Mucosa of stomach (tissue), 1 donor: ENCODE measurements at regions not wholly inside any gene's neighbourhood (a gene's known extent, or its start where the extent isn't known, plus 50 kb on each side); places are given as distances from the start of the nearest gene placed in this dataset.

Source experiments
- H3K27me3 ChIP-seq: one replicate; pipeline ENCODE4 v1.7.0; 2013; ENCODE audit warnings: mild to moderate bottlenecking, low read length; ENCODE audit not compliant: control insufficient read depth, insufficient read depth
- H3K36me3 ChIP-seq: one replicate; pipeline ENCODE4 v1.7.0; 2013; ENCODE audit warnings: low read length; ENCODE audit not compliant: control insufficient read depth, insufficient read depth
- H3K4me1 ChIP-seq: one replicate; pipeline ENCODE4 v1.7.0; 2013; ENCODE audit warnings: mild to moderate bottlenecking, low read length; ENCODE audit not compliant: control insufficient read depth, insufficient read depth
- H3K4me3 ChIP-seq: one replicate; pipeline ENCODE4 v1.7.0; 2013; ENCODE audit warnings: low read length
- H3K9ac ChIP-seq: one replicate; pipeline ENCODE4 v1.7.0; 2013; ENCODE audit warnings: mild to moderate bottlenecking, low read length, moderate library complexity
- H3K9me3 ChIP-seq: one replicate; pipeline ENCODE4 v1.7.0; 2013; ENCODE audit warnings: mild to moderate bottlenecking, low read length, moderate library complexity; ENCODE audit not compliant: control insufficient read depth
- donor health status: Pancreatic carcinoma.

DNA sequence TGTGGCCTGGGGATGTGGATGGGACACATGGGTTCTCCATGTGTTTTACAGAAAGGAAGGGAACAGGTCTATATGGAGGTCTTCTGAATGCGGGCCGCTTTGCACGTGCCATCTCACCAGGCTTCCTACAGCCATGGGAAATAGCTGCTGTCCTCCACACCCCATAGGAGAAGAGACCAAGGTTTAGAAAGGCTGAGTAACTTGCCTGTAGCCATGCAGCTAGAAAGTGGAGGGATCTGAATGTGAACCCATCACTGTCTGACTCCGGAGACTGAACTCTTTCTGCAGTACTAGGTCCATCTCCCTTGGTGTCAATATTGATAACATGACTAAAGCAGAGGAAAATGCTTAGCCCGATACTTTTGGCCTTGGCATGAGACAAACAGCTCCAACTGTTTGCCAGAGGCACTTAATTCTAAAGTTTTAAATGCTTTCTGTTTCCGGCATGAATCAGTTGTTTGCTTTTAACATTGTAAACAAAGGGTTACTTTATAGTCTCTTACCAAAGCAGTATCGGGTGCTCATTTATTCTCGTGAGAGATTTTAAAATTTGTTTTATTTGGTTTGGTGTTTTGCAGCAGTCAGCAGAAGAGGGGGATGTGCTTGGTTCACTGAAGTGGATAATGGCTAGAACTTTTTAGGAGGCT lies 64.8 kb upstream of the LOXL4 start:
- H3K9ac ChIP-seq = no peak overlapping the region
- no peaks in the 10 kb centered on the region for H3K36me3 ChIP-seq
- H3K9me3 ChIP-seq = no peaks in the 10 kb centered on the region
- H3K4me1 ChIP-seq = peaks cover 4% of the 10 kb centered on the region
- no peak overlapping the region for H3K4me3 ChIP-seq
- peaks cover under 1% of the 10 kb centered on the region for H3K27me3 ChIP-seq

DNA sequence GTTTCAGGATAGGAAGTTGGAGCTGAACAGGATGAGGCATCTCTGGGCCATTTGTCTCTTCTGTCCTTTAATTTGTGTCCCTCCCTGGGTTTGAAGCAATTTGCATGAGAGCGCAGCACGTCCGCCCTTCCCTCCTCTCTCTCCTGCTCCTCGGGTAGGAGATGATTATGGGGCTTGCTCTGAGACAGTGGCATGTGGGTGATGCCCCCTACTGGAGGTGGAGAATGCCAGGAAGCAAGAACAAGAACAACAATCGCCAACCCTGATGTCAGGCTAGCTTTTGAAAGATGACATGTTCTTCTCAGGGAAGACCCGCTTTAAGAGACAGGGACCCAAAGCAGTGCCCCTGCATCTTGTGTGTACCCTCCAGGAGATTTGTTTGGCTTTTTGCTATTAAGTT lies 63.9 kb upstream of the LOXL4 start:
- H3K27me3 ChIP-seq = peaks cover 6% of the 10 kb centered on the region
- H3K4me3 ChIP-seq = no peak overlapping the region

DNA sequence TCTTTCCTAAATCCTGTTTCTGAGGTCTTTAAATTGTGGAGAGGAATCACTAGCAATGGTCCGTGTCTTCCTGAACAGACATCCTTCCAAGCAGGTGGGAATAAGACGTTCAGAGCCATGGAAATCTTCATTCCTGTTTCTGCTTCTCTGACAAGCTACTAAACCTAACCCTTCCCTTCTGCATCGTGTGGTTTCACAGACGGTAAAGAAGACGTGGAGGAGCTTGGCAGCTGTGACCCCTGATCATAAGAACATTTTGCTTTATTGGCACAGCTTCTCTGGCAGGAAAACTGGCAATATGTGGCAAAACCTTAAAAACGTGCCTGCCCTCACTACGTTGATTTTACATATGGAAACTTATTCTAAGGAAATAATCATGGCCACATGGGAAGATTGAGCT lies 63.0 kb upstream of the LOXL4 start:
- H3K9me3 ChIP-seq = no peaks in the 10 kb centered on the region
- no peak overlapping the region for H3K9ac ChIP-seq
- peaks cover 6% of the 10 kb centered on the region for H3K27me3 ChIP-seq
- no peak overlapping the region for H3K4me3 ChIP-seq
- no peaks in the 10 kb centered on the region for H3K36me3 ChIP-seq
- peaks cover 4% of the 10 kb centered on the region for H3K4me1 ChIP-seq

More for the DNA sequence above, 63.9 kb upstream of the LOXL4 start:
- Histone ChIP-seq H3K4me1 (peaks cover 4% of the 10 kb centered on the region), H3K9ac (no peak overlapping the region), H3K36me3 (no peaks in the 10 kb centered on the region), H3K9me3 (no peaks in the 10 kb centered on the region)

DNA sequence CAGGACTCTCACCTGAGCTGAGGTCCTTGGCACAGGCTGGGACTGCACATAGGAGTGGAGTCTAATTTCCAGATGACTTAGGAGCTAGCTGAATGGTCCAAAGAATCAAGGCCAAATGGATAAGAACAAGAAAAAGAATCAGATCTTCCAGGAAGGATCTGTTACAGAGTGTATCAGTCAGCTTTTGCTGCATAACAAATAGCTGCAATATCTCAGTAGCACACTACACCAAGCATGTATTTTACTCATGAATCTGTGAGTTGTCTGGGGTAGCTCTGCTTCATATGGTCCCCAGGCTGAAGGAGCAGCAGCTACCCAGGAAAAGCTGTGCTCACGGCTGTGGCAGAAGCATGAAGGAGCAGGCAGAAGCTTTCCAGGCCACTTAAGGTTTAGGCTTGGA lies 60.6 kb upstream of the LOXL4 start:
- H3K4me3 ChIP-seq = no peak overlapping the region
- no peaks in the 10 kb centered on the region for H3K36me3 ChIP-seq
- no peaks in the 10 kb centered on the region for H3K9me3 ChIP-seq
- H3K27me3 ChIP-seq = peaks cover 6% of the 10 kb centered on the region
- peaks cover 8% of the 10 kb centered on the region for H3K4me1 ChIP-seq
- no peak overlapping the region for H3K9ac ChIP-seq

DNA sequence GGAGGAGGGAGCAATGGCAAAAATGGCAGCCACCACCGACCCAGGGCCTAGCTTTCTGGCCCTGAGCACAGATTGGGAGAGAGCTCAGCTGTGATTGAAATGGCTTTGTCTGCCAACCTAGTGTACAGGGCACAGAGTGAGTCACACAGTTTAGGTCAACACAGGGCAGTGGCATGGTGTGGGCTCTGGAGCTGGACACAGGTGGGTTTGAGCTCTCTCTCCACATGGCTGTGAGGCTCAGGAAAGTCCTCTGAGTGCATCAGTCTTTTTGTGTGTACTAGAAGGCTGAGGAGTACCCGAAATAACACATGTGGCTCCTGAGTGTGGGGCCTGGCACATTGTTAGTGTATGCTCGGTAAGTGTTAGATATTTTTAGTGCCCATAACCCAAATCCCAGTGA lies 60.2 kb upstream of the LOXL4 start:
- no peaks in the 10 kb centered on the region for H3K9me3 ChIP-seq
- H3K4me3 ChIP-seq = no peak overlapping the region
- H3K36me3 ChIP-seq = no peaks in the 10 kb centered on the region

DNA sequence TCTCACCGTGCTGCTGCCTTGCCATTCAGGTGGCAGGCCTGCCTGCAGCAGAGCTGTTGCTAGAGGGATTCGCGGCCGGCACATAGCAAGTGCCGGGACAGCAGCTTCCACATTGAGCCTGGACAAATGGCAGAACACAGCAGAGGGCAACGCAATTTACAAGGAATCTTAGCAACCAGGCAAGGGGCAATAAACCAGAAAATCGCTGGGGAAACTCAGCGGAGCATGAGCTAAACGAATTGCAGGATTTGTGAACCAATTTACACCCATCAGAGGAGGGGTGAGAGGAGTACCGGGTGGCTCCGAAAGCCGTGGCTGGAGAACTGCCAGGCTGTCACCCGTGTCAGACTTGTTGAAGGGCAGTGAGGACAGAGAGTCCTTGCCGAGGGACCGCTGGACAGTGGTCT lies 58.6 kb upstream of the LOXL4 start:
- Histone ChIP-seq H3K4me3 (no peak overlapping the region), H3K36me3 (no peaks in the 10 kb centered on the region), H3K4me1 (peaks cover 18% of the 10 kb centered on the region), H3K9me3 (no peaks in the 10 kb centered on the region), H3K9ac (no peak overlapping the region), H3K27me3 (peaks cover 6% of the 10 kb centered on the region)

More for the DNA sequence above, 60.2 kb upstream of the LOXL4 start:
- Histone ChIP-seq H3K4me1 (peaks cover 13% of the 10 kb centered on the region), H3K9ac (no peak overlapping the region), H3K27me3 (peaks cover 6% of the 10 kb centered on the region)

DNA sequence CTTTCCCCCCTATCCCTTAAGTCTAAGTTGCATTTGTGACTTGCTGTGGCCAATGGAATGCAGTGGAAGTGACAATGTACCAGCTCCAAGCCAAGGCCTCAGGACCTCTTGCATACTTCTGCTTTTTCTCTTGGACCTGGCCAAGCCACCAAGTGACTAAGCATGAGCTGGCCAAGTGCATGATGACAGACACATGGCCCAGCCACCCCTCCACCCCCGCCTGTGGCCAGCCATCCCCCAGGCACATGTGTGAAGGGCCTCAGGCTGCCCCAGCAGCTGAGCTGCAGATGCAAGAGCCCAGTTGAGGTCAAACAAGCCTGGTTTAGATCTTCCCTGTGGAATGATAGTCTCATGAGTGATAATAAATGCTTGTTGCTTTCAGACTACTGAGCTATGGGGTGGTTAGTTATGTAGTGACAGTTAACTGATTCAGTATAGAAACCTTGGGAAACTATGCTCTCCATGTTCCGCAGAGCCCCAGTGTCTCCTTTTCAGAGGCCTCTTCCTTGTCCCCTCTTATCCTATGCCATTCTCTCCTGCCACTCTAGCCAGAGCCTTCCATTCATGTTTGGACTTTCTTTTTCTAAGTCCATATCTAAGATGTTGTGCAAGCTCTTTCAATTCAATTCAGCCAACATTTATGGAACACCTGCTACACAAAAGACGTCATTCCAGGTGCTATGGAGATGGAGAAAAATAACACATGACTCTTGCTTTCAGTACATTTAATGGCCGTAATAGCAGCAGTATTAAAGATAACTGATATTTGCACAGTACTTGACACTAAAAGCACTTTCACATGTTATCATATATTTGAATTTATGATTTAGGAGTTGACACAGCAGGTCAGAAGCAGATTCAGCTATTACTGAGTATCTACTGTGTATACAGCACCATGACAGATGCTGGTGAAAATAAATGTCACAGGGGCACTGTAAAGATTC lies 55.5 kb upstream of the LOXL4 start:
- Histone ChIP-seq H3K4me1 (peaks cover 18% of the 10 kb centered on the region), H3K9ac (no peak overlapping the region), H3K9me3 (no peaks in the 10 kb centered on the region), H3K36me3 (no peaks in the 10 kb centered on the region), H3K27me3 (peaks cover 6% of the 10 kb centered on the region), H3K4me3 (peak overlapping the region; percentile 10)

DNA sequence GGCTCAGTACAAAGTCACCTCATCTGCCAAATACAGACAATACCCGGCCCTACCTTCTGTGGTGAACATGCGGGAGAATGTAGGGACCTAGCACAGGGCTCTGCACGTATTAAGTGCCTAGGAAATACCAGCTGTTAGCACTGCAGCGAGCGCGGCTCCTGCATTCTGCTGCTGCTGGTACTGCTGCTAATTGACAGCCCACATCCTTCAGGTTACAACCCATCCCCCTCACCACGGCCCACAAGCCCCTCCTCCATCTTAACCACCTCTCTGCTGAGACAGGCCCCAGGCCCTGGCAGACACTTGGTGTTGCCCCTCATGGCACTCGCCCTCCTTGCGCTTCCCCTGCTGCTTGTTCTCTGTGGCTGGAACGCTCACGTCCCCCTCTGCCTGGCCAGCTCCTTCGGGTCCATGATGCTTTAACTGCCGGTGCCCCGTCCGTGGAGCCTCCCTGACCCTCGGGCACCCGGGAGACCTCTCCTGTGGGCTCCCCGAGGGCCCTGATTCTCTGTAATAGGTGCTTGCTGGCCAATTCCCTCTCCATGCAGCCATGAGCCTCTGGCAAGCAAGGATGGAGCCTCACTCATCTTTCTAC lies 53.3 kb upstream of the LOXL4 start:
- H3K4me1 ChIP-seq = peaks cover 23% of the 10 kb centered on the region
- no peak overlapping the region for H3K4me3 ChIP-seq

DNA sequence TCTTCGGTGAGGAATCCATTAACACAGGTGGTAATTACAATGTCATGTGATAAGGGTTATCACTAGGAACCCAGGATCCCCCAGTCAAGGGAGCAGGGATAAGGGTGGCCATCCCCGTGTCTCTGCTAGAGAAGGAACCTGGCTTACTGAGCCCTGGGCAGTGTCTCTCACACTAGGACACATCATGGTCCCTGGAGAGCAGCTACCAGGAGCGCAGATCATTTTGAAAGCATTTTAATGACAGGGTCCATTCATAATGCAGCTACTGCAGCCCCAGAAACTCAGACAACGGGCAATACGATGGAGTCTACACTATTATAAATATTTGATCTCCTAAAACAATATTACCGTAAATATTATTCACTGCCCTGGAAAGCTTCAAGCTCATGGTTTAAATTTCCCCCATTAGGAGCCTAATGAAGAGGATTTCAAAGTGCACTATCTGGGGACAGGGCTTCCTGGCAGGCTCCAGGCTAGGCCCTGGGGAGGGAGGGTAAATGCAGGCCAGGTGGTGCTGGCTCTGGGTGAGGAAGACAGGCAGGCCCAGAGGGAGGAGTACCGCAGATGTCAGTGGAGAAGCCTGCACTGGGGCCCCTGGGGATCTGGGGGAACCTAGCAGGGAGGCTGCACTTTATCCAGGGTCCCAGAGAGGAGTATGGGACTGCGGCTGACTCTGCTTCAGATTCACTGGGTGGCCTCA lies 52.6 kb upstream of the LOXL4 start:
- no peaks in the 10 kb centered on the region for H3K27me3 ChIP-seq

More for the DNA sequence above, 53.3 kb upstream of the LOXL4 start:
- Histone ChIP-seq H3K9me3 (no peaks in the 10 kb centered on the region), H3K9ac (no peak overlapping the region), H3K36me3 (no peaks in the 10 kb centered on the region), H3K27me3 (no peaks in the 10 kb centered on the region)

DNA sequence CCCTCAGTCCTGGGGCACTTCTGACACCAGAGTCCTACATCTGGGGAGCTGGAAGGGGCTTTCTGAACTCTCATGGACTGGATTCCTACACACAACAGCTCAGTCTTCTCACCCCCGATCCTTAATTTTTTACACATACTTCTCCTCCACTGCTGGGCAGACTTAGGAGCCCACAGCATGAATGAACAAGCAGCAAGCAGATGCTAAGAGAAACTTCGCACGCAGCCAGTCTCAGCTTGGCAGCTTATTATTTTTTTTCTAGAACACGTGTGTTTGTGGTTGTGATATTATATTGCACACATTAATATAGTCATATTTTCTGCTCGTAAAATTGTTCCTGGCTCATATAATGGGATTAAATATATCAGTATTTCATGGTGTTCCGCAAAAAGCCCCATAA lies 50.9 kb upstream of the LOXL4 start:
- H3K9ac ChIP-seq = no peak overlapping the region
- H3K4me3 ChIP-seq = no peak overlapping the region
- no peaks in the 10 kb centered on the region for H3K9me3 ChIP-seq
- H3K36me3 ChIP-seq = no peaks in the 10 kb centered on the region
- no peaks in the 10 kb centered on the region for H3K27me3 ChIP-seq
- H3K4me1 ChIP-seq = peaks cover 35% of the 10 kb centered on the region

More for the DNA sequence above, 52.6 kb upstream of the LOXL4 start:
- Histone ChIP-seq H3K9me3 (no peaks in the 10 kb centered on the region), H3K4me3 (no peak overlapping the region), H3K4me1 (peaks cover 23% of the 10 kb centered on the region), H3K9ac (no peak overlapping the region), H3K36me3 (no peaks in the 10 kb centered on the region)
